Iris pigment epithelial cell (primary cell): ENCODE measurements at regions not wholly inside any gene's neighbourhood (a gene's known extent, or its start where the extent isn't known, plus 50 kb on each side); places are given as distances from the start of the nearest gene placed in this dataset.

Experiments
- DNase-seq: peaks from one replicate; pipeline ENCODE4 v3.0.0-alpha.2; 2011; ENCODE audit warnings: low read depth

GRCh38 chr1:232193451-232193783, 436.5 kb downstream of the SIPA1L2 start:
- no peak for DNase-seq

- DNase-seq, result peak; percentile 18
These were observed 437.0 kb downstream of the SIPA1L2 start for GRCh38 chr1:232192781-232193450.

GRCh38 chr1:232191560-232191959, 438.4 kb downstream of the SIPA1L2 start:
- DNase-seq, result no peak

- DNase-seq, result no peak
These were observed 441.6 kb downstream of the SIPA1L2 start for GRCh38 chr1:232188318-232188717.

- no peak for DNase-seq
These were observed 443.0 kb downstream of the SIPA1L2 start for GRCh38 chr1:232186931-232187330.

GRCh38 chr1:232184561-232185530, 445.1 kb downstream of the SIPA1L2 start:
- no peak for DNase-seq

GRCh38 chr1:232183802-232184201, 446.1 kb downstream of the SIPA1L2 start:
- DNase-seq, result no peak

- DNase-seq, result no peak
These were observed 446.6 kb downstream of the SIPA1L2 start for GRCh38 chr1:232183266-232183800.

- DNase-seq, result no peak
These were observed 447.7 kb downstream of the SIPA1L2 start for GRCh38 chr1:232182236-232182635.

- no peak for DNase-seq
These were observed 449.2 kb downstream of the SIPA1L2 start for GRCh38 chr1:232180779-232181136.

GRCh38 chr1:232179896-232180778, 449.8 kb downstream of the SIPA1L2 start:
- DNase-seq, result no peak

GRCh38 chr1:232178191-232178590, 451.7 kb downstream of the SIPA1L2 start:
- no peak for DNase-seq

GRCh38 chr1:232177438-232177837, 452.5 kb downstream of the SIPA1L2 start:
- no peak for DNase-seq

GRCh38 chr1:232176222-232176621, 453.7 kb downstream of the SIPA1L2 start:
- no peak for DNase-seq

- DNase-seq, result no peak
These were observed 455.6 kb downstream of the SIPA1L2 start for GRCh38 chr1:232174306-232174705.

GRCh38 chr1:232172563-232172962, 457.4 kb downstream of the SIPA1L2 start:
- DNase-seq, result no peak

- no peak for DNase-seq
These were observed 459.0 kb downstream of the SIPA1L2 start for GRCh38 chr1:232170909-232171308.

GRCh38 chr1:232169436-232169835, 460.5 kb downstream of the SIPA1L2 start:
- no peak for DNase-seq

GRCh38 chr1:232168508-232168907, 461.4 kb downstream of the SIPA1L2 start:
- DNase-seq, result no peak

GRCh38 chr1:232166942-232167341, 463.0 kb downstream of the SIPA1L2 start:
- DNase-seq, result no peak

- DNase-seq, result no peak
These were observed 465.6 kb downstream of the SIPA1L2 start for GRCh38 chr1:232164078-232164963.
